ENCODE measurements at regions not wholly inside any gene's neighbourhood (a gene's known extent, or its start where the extent isn't known, plus 50 kb on each side); places are given as distances from the start of the nearest gene placed in this dataset.
"Not testable (repeated sequence)": the region's sequence is repeated elsewhere in the genome, so short reads cannot be mapped to it uniquely, and the experiment has no call there.

GRCh38 chr1:176396604-176397395 is 66.2 kb upstream of the PAPPA2 start:
- not testable (repeated sequence) for DNase-seq

- DNase-seq: no peak
These were observed 71.4 kb upstream of the PAPPA2 start for GRCh38 chr1:176391621-176392020.

GRCh38 chr1:176384841-176385240 is 78.1 kb upstream of the PAPPA2 start:
- DNase-seq: no peak

- DNase-seq: no peak
These were observed 80.8 kb upstream of the PAPPA2 start for GRCh38 chr1:176382163-176382562.

- DNase-seq: no peak
These were observed 83.2 kb upstream of the PAPPA2 start for GRCh38 chr1:176379626-176380339.

GRCh38 chr1:176374967-176375569 is 87.9 kb upstream of the PAPPA2 start:
- DNase-seq: peak; percentile 53

GRCh38 chr1:176364236-176364905 is 98.6 kb upstream of the PAPPA2 start:
- no peak for DNase-seq

GRCh38 chr1:176349135-176349715 is 113.8 kb upstream of the PAPPA2 start:
- DNase-seq: not testable (repeated sequence)

- DNase-seq: no peak
These were observed 121.3 kb upstream of the PAPPA2 start for GRCh38 chr1:176341656-176342055.

GRCh38 chr1:176338877-176339276 is 124.1 kb upstream of the PAPPA2 start:
- no peak for DNase-seq

GRCh38 chr1:176330782-176331181 is 123.7 kb upstream of the COP1 start:
- no peak for DNase-seq

GRCh38 chr1:176325664-176326063 is 118.6 kb upstream of the COP1 start:
- DNase-seq: no peak

GRCh38 chr1:176323472-176323871 is 116.4 kb upstream of the COP1 start:
- DNase-seq: no peak

- no peak for DNase-seq
These were observed 108.6 kb upstream of the COP1 start for GRCh38 chr1:176315519-176316220.

GRCh38 chr1:176296602-176297001 is 89.5 kb upstream of the COP1 start:
- not testable (repeated sequence) for DNase-seq

GRCh38 chr1:176285996-176286395 is 78.9 kb upstream of the COP1 start:
- no peak for DNase-seq

GRCh38 chr1:176271572-176271971 is 64.5 kb upstream of the COP1 start:
- no peak for DNase-seq
